ENCODE measurements at regions not wholly inside any gene's neighbourhood (a gene's known extent, or its start where the extent isn't known, plus 50 kb on each side); places are given as distances from the start of the nearest gene placed in this dataset.

GRCh38 chrX:124426288-124427169, 80.2 kb downstream of the SH2D1A start:
- BruUV-seq (replicated peaks), result no TSS peak
- Histone ChIP-seq H3K9me3 (ENCODE audit: insufficient read depth, low read depth) (no peaks in the 10 kb centered on the region), H3K4me2 (no peak overlapping the region), H3K4me1 (replicated peaks; ENCODE audit: insufficient read depth) (no peaks in the 10 kb centered on the region), H3K9me2 (ENCODE audit: insufficient read depth) (no peaks in the 10 kb centered on the region), H3K4me3 (no peak overlapping the region), H3K79me2 (ENCODE audit: low read depth) (no peaks in the 10 kb centered on the region), H4K20me1 (ENCODE audit: insufficient read depth) (no peaks in the 10 kb centered on the region), H3K36me3 (ENCODE audit: low read depth) (no peaks in the 10 kb centered on the region), H2AFZ (no peak overlapping the region), H3K27me3 (ENCODE audit: insufficient read depth, low read depth) (no peaks in the 10 kb centered on the region), H3F3A (ENCODE audit: insufficient read depth, low read depth) (no peaks in the 10 kb centered on the region), H3K27ac (no peak overlapping the region)
- POLR2A ChIA-PET (ENCODE audit: unreplicated experiment), result no interaction called here
- TF ChIP-seq, protein P1, sequence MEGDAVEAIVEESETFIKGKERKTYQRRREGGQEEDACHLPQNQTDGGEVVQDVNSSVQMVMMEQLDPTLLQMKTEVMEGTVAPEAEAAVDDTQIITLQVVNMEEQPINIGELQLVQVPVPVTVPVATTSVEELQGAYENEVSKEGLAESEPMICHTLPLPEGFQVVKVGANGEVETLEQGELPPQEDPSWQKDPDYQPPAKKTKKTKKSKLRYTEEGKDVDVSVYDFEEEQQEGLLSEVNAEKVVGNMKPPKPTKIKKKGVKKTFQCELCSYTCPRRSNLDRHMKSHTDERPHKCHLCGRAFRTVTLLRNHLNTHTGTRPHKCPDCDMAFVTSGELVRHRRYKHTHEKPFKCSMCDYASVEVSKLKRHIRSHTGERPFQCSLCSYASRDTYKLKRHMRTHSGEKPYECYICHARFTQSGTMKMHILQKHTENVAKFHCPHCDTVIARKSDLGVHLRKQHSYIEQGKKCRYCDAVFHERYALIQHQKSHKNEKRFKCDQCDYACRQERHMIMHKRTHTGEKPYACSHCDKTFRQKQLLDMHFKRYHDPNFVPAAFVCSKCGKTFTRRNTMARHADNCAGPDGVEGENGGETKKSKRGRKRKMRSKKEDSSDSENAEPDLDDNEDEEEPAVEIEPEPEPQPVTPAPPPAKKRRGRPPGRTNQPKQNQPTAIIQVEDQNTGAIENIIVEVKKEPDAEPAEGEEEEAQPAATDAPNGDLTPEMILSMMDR (conservative IDR thresholded peaks at IDR 0.05), result no peak
- no peak for TF ChIP-seq EZH2 (IDR thresholded peaks at IDR 0.05; ENCODE audit: low read depth)
- no peak for DNase-seq
- CTCF ChIA-PET, result no interaction called here
- intact Hi-C loops (cut with micrococcal nuclease; ENCODE audit: unreplicated experiment), result no loop called here

GRCh38 chrX:124433186-124433585, 86.8 kb downstream of the SH2D1A start:
- POLR2A ChIA-PET (ENCODE audit: unreplicated experiment), result no interaction called here

GRCh38 chrX:124435616-124436015, 89.3 kb downstream of the SH2D1A start:
- no peak for DNase-seq

More at GRCh38 chrX:124433186-124433585, 86.8 kb downstream of the SH2D1A start:
- H3K79me2 ChIP-seq (ENCODE audit: low read depth), result no peaks in the 10 kb centered on the region
- no peaks in the 10 kb centered on the region for H3K27me3 ChIP-seq (ENCODE audit: insufficient read depth, low read depth)
- no TSS peak for BruUV-seq (replicated peaks)
- H3K4me2 ChIP-seq, result no peak overlapping the region
- H3F3A ChIP-seq (ENCODE audit: insufficient read depth, low read depth), result no peaks in the 10 kb centered on the region
- DNase-seq, result no peak
- intact Hi-C loops (cut with micrococcal nuclease; ENCODE audit: unreplicated experiment), result no loop called here
- H2AFZ ChIP-seq, result no peak overlapping the region
- H4K20me1 ChIP-seq (ENCODE audit: insufficient read depth), result no peaks in the 10 kb centered on the region
- no peaks in the 10 kb centered on the region for H3K4me1 ChIP-seq (replicated peaks; ENCODE audit: insufficient read depth)
- H3K9me3 ChIP-seq (ENCODE audit: insufficient read depth, low read depth), result no peaks in the 10 kb centered on the region
- CTCF ChIA-PET, result no interaction called here
- no peak for TF ChIP-seq EZH2 (IDR thresholded peaks at IDR 0.05; ENCODE audit: low read depth)
- TF ChIP-seq, protein P1 (conservative IDR thresholded peaks at IDR 0.05), result no peak
- no peak overlapping the region for H3K27ac ChIP-seq
- H3K36me3 ChIP-seq (ENCODE audit: low read depth), result no peaks in the 10 kb centered on the region
- H3K9me2 ChIP-seq (ENCODE audit: insufficient read depth), result no peaks in the 10 kb centered on the region
- H3K4me3 ChIP-seq, result no peak overlapping the region

More at GRCh38 chrX:124435616-124436015, 89.3 kb downstream of the SH2D1A start:
- H3F3A ChIP-seq (ENCODE audit: insufficient read depth, low read depth), result no peaks in the 10 kb centered on the region
- H3K4me1 ChIP-seq (replicated peaks; ENCODE audit: insufficient read depth), result no peaks in the 10 kb centered on the region
- no peak overlapping the region for H2AFZ ChIP-seq
- POLR2A ChIA-PET (ENCODE audit: unreplicated experiment), result no interaction called here
- intact Hi-C loops (cut with micrococcal nuclease; ENCODE audit: unreplicated experiment), result no loop called here
- H3K27me3 ChIP-seq (ENCODE audit: insufficient read depth, low read depth), result no peaks in the 10 kb centered on the region
- no peaks in the 10 kb centered on the region for H3K9me2 ChIP-seq (ENCODE audit: insufficient read depth)
- no peaks in the 10 kb centered on the region for H3K79me2 ChIP-seq (ENCODE audit: low read depth)
- H3K9me3 ChIP-seq (ENCODE audit: insufficient read depth, low read depth), result no peaks in the 10 kb centered on the region
- H4K20me1 ChIP-seq (ENCODE audit: insufficient read depth), result no peaks in the 10 kb centered on the region
- no peak for TF ChIP-seq EZH2 (IDR thresholded peaks at IDR 0.05; ENCODE audit: low read depth)
- TF ChIP-seq, protein P1 (conservative IDR thresholded peaks at IDR 0.05), result no peak
- no peaks in the 10 kb centered on the region for H3K36me3 ChIP-seq (ENCODE audit: low read depth)
- no peak overlapping the region for H3K27ac ChIP-seq
- H3K4me3 ChIP-seq, result no peak overlapping the region
- BruUV-seq (replicated peaks), result no TSS peak
- H3K4me2 ChIP-seq, result no peak overlapping the region
- CTCF ChIA-PET, result no interaction called here

All from PC-9 (cell line).